ENCODE measurements at regions not wholly inside any gene's neighbourhood (a gene's known extent, or its start where the extent isn't known, plus 50 kb on each side); places are given as distances from the start of the nearest gene placed in this dataset.
"Not testable (repeated sequence)": the region's sequence is repeated elsewhere in the genome, so short reads cannot be mapped to it uniquely, and the experiment has no call there.

DNA sequence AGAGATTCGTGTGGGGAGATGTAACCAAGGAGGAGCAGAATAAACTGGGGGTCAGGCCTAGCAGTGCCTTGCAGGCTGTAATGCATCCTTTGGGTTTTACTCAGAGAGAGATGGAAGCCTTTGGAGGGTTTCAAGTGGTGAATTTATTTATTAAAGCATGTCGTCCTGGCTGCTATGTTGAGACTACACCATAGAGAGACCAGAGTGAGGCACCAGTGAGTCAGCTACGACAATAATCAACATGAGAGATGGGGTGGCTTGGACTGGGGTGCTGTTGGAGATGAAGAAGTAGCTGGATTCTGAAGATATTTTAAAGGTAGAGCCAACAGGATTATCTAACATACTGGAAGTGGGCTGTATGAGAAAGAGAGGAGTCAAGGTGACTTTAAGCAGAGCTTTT lies 335.3 kb upstream of the ARHGEF26 start:
- TF ChIP-seq, protein P1, sequence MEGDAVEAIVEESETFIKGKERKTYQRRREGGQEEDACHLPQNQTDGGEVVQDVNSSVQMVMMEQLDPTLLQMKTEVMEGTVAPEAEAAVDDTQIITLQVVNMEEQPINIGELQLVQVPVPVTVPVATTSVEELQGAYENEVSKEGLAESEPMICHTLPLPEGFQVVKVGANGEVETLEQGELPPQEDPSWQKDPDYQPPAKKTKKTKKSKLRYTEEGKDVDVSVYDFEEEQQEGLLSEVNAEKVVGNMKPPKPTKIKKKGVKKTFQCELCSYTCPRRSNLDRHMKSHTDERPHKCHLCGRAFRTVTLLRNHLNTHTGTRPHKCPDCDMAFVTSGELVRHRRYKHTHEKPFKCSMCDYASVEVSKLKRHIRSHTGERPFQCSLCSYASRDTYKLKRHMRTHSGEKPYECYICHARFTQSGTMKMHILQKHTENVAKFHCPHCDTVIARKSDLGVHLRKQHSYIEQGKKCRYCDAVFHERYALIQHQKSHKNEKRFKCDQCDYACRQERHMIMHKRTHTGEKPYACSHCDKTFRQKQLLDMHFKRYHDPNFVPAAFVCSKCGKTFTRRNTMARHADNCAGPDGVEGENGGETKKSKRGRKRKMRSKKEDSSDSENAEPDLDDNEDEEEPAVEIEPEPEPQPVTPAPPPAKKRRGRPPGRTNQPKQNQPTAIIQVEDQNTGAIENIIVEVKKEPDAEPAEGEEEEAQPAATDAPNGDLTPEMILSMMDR (IDR thresholded peaks at IDR 0.05; ENCODE audit: insufficient read depth, low read length) = no peak

DNA sequence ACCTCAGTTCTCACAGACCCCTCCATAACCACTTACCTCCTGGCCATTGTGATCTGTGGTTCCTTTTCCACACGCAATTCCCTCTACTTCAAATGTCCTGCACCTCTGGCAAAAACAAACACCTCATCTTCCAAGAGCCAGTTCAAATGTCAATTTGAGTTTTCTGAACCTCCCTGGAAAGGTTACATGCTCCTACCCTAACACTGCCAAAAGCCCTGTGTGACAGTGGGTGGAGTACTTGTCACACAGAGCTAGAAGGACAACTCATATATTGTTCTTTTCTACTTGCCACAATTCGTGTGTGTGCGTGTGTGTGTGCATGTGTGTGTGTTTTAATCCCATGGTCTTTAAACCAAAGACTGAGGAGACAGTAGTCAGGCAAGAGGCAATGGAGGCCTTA lies 331.8 kb upstream of the ARHGEF26 start:
- TF ChIP-seq, protein P1 (IDR thresholded peaks at IDR 0.05; ENCODE audit: insufficient read depth, low read length) = no peak
- DNase-seq (ENCODE audit: low read depth) = no peak
- H3K4me3 ChIP-seq (ENCODE audit: low read depth, low read length) = no peak overlapping the region

More for the DNA sequence above, 335.3 kb upstream of the ARHGEF26 start:
- no peak overlapping the region for H3K4me3 ChIP-seq (ENCODE audit: low read depth, low read length)
- DNase-seq (ENCODE audit: low read depth) = no peak

GRCh38 chr3:153797056-153797455 lies 324.1 kb upstream of the ARHGEF26 start:
- DNase-seq (ENCODE audit: low read depth); H3K4me3 ChIP-seq (ENCODE audit: low read depth, low read length): not testable (repeated sequence)

DNA sequence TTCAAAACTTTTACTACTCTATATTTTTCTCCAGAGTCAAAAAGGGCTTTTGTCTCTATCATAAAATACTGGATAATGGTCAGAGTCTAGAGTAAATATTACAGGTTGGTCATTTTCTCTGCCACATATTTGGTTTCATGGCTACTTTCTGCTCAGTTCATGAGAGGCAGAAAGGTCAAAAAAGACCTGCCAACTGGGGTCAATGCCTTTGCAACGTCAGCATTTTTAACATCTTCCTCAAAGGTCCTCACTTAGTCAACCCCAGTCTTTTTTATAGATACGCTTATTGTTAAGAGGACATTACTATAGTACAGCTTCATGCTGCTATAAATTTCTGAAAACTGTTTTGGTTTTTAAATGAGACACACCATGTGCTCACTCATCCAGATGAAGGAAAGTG lies 312.1 kb upstream of the ARHGEF26 start:
- no peak for DNase-seq (ENCODE audit: low read depth)
- H3K4me3 ChIP-seq (ENCODE audit: low read depth, low read length) = no peak overlapping the region
- TF ChIP-seq, protein P1 (IDR thresholded peaks at IDR 0.05; ENCODE audit: insufficient read depth, low read length) = no peak

DNA sequence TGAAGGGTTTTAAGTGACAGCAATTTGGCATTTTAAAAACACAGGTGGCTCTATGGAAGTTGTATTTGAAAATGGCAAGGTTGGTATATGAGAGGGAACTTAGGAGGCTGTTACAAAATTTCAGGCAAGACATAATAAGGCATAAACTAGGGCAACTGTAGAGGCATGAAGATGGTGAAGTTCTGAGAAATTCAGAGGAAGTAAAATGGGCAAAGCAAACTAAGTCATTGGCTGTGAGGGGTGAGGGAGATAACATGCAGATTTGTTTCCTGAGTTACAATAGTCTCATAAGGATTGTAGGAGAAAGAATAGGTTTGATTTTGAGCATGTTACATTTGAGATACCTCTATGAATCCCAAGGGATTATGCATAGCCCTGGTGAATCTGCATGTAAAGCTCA lies 302.9 kb upstream of the ARHGEF26 start:
- DNase-seq (ENCODE audit: low read depth) = no peak
- no peak overlapping the region for H3K4me3 ChIP-seq (ENCODE audit: low read depth, low read length)
- TF ChIP-seq, protein P1 (IDR thresholded peaks at IDR 0.05; ENCODE audit: insufficient read depth, low read length) = no peak

DNA sequence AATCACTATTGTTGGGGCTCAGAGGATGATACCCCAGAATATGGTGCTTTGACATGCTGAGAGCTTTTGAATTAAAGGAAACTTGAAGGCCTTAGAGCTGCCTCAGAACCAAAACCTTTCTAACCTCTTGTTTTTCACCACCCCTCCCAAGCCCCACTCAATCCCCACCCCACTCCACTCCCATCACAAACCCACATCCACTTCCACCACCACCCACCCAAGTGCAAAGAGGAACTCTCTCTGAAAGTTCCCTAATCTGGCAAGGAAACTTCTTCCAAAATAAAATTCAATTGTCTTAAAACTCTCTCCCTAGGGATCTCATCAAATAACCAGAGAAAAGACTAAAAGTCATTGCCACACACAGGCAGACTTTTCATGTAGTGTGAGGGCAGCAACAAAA lies 301.2 kb upstream of the ARHGEF26 start:
- H3K4me3 ChIP-seq (ENCODE audit: low read depth, low read length) = no peak overlapping the region
- TF ChIP-seq, protein P1 (IDR thresholded peaks at IDR 0.05; ENCODE audit: insufficient read depth, low read length) = no peak
- DNase-seq (ENCODE audit: low read depth) = no peak

DNA sequence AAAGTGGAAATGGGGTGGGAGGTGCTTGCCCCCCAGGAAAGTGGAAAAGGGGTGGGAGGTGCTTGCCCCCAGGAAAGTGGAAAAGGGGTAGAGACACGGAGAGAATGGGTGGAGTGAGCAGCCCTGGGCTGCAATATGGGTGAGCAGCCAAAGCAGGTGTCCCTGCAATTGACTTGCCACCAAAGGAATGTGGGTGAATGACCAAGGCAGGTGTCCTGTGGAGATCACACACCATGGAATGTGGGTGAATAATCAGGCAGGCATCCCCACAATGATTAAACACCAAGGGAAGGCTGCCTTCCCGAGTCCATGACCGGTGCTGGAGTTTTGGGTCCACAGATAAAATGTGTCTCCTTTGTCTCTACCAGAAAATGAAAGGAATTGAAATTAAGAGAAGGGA lies 292.8 kb upstream of the ARHGEF26 start:
- H3K4me3 ChIP-seq (ENCODE audit: low read depth, low read length); DNase-seq (ENCODE audit: low read depth): not testable (repeated sequence)

DNA sequence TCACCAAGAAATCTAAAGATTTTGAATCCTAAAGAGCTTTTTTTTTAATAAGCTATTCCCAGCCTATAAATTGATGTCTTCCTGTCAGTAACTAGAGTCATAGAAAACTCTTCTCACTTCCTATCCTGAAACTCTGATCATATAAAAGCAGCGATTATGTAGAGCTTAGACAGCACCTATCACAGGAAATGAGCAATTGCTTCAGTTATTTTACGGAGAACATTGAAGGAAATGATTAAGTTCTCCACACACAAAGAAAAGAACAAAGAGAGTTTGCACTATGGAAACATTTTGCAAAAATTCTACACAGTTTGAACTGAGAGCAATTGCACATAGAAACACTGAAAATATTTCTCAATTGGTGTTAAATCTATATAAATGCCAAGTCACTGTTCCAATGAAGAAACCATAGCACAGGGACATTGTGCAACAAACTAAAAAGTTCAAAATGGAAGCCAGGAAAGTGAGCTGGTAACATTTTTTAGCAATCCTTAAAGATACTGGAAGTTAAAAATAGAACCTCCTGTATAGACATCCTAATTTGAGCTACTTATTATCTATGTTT lies 291.5 kb upstream of the ARHGEF26 start:
- TF ChIP-seq, protein P1 (IDR thresholded peaks at IDR 0.05; ENCODE audit: insufficient read depth, low read length) = no peak
- peak; percentile 39 for DNase-seq (ENCODE audit: low read depth)
- no peak overlapping the region for H3K4me3 ChIP-seq (ENCODE audit: low read depth, low read length)

Data from fibroblast of the aortic adventitia (primary cell).